Spleen (tissue), 7 donors: ENCODE measurements at regions not wholly inside any gene's neighbourhood (a gene's known extent, or its start where the extent isn't known, plus 50 kb on each side); places are given as distances from the start of the nearest gene placed in this dataset.

ENCODE experiments used
- POLR2A ChIP-seq, 3 donors: fragments of 450-650 bp; IDR thresholded peaks; one replicate each; pipeline ENCODE4 v1.5.1; 2017; ENCODE audit warnings: antibody characterized with exemption in 3 of 3, mild to moderate bottlenecking in 1 of 3
- POLR2AphosphoS5 ChIP-seq, 3 donors: sonication (generic); formaldehyde crosslinking; IDR thresholded peaks; one replicate each; pipeline ENCODE4 v1.5.1; 2017; ENCODE audit warnings: antibody characterized with exemption in 3 of 3
- TF ChIP-seq, protein P1 (sequence below), 11 experiments: fragments of 200-600 bp in 7 of 11; fragments of 450-650 bp in 4 of 11; sonication (generic) in 4 of 11; IDR thresholded peaks in 8 of 11; conservative IDR thresholded peaks in 3 of 11; 1 replicate in 7 of 11; 2 replicates in 4 of 11; pipeline versions ENCODE4 v1.4.0 to v1.8.0; 2016 to 2021; ENCODE audit warnings: antibody characterized with exemption in 11 of 11, inconsistent platforms in 4 of 11, mild to moderate bottlenecking in 1 of 11
- donor health status: DM: no; HTN: no; CAD: no; lungs with moderate emphysema.
- donor health status: DM: no; HTN: no; CAD: no.
- donor health status: DM: no; HTN: no; CAD: no.

DNA sequence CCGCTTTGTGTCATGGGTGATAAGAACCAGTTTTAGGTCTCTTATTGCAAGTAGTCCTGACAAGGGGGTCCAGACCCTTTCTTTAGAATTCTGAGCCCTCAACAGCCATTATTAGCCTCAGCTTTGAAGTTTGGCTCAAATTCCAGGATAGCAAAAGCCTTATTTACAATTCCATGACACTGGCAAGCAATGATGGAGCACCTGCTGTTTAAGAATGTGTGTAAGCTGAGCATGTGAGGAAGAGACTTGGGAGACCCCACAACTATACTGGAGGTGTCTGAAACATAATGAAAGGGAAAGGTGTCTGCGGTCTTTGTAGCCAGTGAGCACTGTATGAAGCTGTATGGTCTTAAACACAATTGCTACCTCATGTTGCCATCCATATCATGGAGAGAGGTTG lies 119.8 kb downstream of the TBX5 start:
- TF ChIP-seq, protein P1, sequence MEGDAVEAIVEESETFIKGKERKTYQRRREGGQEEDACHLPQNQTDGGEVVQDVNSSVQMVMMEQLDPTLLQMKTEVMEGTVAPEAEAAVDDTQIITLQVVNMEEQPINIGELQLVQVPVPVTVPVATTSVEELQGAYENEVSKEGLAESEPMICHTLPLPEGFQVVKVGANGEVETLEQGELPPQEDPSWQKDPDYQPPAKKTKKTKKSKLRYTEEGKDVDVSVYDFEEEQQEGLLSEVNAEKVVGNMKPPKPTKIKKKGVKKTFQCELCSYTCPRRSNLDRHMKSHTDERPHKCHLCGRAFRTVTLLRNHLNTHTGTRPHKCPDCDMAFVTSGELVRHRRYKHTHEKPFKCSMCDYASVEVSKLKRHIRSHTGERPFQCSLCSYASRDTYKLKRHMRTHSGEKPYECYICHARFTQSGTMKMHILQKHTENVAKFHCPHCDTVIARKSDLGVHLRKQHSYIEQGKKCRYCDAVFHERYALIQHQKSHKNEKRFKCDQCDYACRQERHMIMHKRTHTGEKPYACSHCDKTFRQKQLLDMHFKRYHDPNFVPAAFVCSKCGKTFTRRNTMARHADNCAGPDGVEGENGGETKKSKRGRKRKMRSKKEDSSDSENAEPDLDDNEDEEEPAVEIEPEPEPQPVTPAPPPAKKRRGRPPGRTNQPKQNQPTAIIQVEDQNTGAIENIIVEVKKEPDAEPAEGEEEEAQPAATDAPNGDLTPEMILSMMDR (IDR thresholded peaks at IDR 0.05 in 8 of 11, conservative IDR thresholded peaks at IDR 0.05 in 3 of 11) = no peak
- TF ChIP-seq POLR2AphosphoS5 (IDR thresholded peaks at IDR 0.05) (no peak), POLR2A (IDR thresholded peaks at IDR 0.05) (no peak)
